ENCODE measurements at regions not wholly inside any gene's neighbourhood (a gene's known extent, or its start where the extent isn't known, plus 50 kb on each side); places are given as distances from the start of the nearest gene placed in this dataset.

- no peak for TF ChIP-seq SUZ12 (IDR thresholded peaks at IDR 0.05; ENCODE audit: unreplicated experiment)
- TF ChIP-seq, protein P1, sequence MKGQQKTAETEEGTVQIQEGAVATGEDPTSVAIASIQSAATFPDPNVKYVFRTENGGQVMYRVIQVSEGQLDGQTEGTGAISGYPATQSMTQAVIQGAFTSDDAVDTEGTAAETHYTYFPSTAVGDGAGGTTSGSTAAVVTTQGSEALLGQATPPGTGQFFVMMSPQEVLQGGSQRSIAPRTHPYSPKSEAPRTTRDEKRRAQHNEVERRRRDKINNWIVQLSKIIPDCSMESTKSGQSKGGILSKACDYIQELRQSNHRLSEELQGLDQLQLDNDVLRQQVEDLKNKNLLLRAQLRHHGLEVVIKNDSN (IDR thresholded peaks at IDR 0.05; ENCODE audit: borderline replicate concordance, extremely low read length, insufficient read depth, low read depth, low read length), result no peak
Observed at GRCh38 chr5:167736992-167737391, 554.5 kb upstream of the WWC1 start (continued).

GRCh38 chr5:167743695-167744464 lies 547.6 kb upstream of the WWC1 start:
- no peaks in the 10 kb centered on the region for H3K27me3 ChIP-seq (replicated peaks in 1 of 2; ENCODE audit: control insufficient read depth in 2 of 2, insufficient read depth in 2 of 2, low read length in 1 of 2)
- intact Hi-C loops (cut with micrococcal nuclease; ENCODE audit: unreplicated experiment) (no loop called here), in situ Hi-C loops (cut with MboI) (no loop called here)
- H2AFZ ChIP-seq (ENCODE audit: control insufficient read depth, low read depth, low read length), result no peak overlapping the region
- ChIA-PET RAD21 (ENCODE audit: unreplicated experiment) (no interaction called here), CTCF (no interaction called here), POLR2A (no interaction called here), SMC1A (ENCODE audit: uncharacterized antibody, unreplicated experiment) (interaction anchor here (0.7 to 1.5 kb wide), 2 partner anchors 11 to 14 kb away, joined by 3 to 6 read pairs; no protein-coding TSS in a partner anchor)
- H3K4me3 ChIP-seq, result no peak overlapping the region
- no peak overlapping the region for H3K4me2 ChIP-seq (ENCODE audit: control insufficient read depth, insufficient read depth)
- TF ChIP-seq SUPT20H (IDR thresholded peaks at IDR 0.05; ENCODE audit: borderline replicate concordance, control insufficient read depth, low read depth, low read length) (no peak), SMAD1 (IDR thresholded peaks at IDR 0.05; ENCODE audit: low read depth, partially characterized antibody) (no peak), MYC (IDR thresholded peaks at IDR 0.05; ENCODE audit: insufficient read depth, insufficient read length, insufficient replicate concordance, low read length, severe bottlenecking) (no peak), DPF2 (IDR thresholded peaks at IDR 0.05) (no peak), CHD2 (IDR thresholded peaks at IDR 0.05; ENCODE audit: borderline replicate concordance, low read depth, low read length) (no peak), BCL11A (IDR thresholded peaks at IDR 0.05; ENCODE audit: low read depth, low read length) (no peak)
- H3K9ac ChIP-seq (ENCODE audit: control insufficient read depth, insufficient read depth, low read length), result no peak overlapping the region
- no peaks in the 10 kb centered on the region for H3K4me1 ChIP-seq (ENCODE audit: control insufficient read depth, insufficient read depth, low read length)
- DNase-seq (ENCODE audit: low read depth, low spot score), result no peak
- no peak for FAIRE-seq
- no peak for ATAC-seq
- 9% methylated on average over 4 of the region's 4 CpGs for WGBS (ENCODE audit: insufficient coverage, insufficient replicate concordance, low lambda C conversion rate, missing lambda C conversion rate)
- no peaks in the 10 kb centered on the region for H3K79me2 ChIP-seq (ENCODE audit: control insufficient read depth, insufficient read depth, low read length)
- BruUV-seq (replicated peaks), result no TSS peak
- no peaks in the 10 kb centered on the region for H4K20me1 ChIP-seq (ENCODE audit: control insufficient read depth, insufficient read depth)
- H3K9me3 ChIP-seq (replicated peaks; ENCODE audit: control insufficient read depth, insufficient read depth, low read length), result no peaks in the 10 kb centered on the region
- no peak overlapping the region for H3K27ac ChIP-seq (ENCODE audit: control insufficient read depth, insufficient read depth)
- H3K36me3 ChIP-seq (ENCODE audit: control insufficient read depth in 2 of 2, insufficient read depth in 2 of 2, low read length in 1 of 2), result no peaks in the 10 kb centered on the region

Measured in GM12878 (cell line).